HCT116 (cell line): ENCODE measurements at regions not wholly inside any gene's neighbourhood (a gene's known extent, or its start where the extent isn't known, plus 50 kb on each side); places are given as distances from the start of the nearest gene placed in this dataset.

Source experiments
- ATAC-seq: fragments of 200-7000 bp; cut with Tn5 transposase; 2 replicates; pipeline ENCODE4 v1.9.1; 2020; ENCODE audit warnings: mild to moderate bottlenecking, moderate library complexity
- BruUV-seq: library from RNA; stranded (reverse); fragments of 400-500 nt; replicated peaks from 2 replicates; lab custom pipeline; 2021; lab: Mats Ljungman, UMichigan
- CTCF ChIA-PET: fragments of 300-600 bp; sonication (Branson Sonifier 250); formaldehyde crosslinking; loops from one replicate; lab custom pipeline; 2021; ENCODE audit warnings: antibody characterized with exemption; lab: Charles Lee
- POLR2A ChIA-PET: fragments of 300-600, 350-600 bp; sonication (Branson Sonifier 250); formaldehyde crosslinking; loops from one replicate; lab custom pipeline; 2021; ENCODE audit warnings: antibody characterized with exemption; lab: Charles Lee
- RAD21 ChIA-PET, 2 experiments: fragments of 300-600 bp; sonication (Branson Sonifier 250); formaldehyde crosslinking; loops; one replicate each; lab custom pipeline; 2023; ENCODE audit warnings: low total read pairs in 2 of 2; ENCODE audit not compliant: uncharacterized antibody in 2 of 2, unreplicated experiment in 2 of 2, low non-redundant PET in 1 of 2; lab: Charles Lee
- DNase-seq: peaks from one replicate; pipeline ENCODE4 v3.0.0-alpha.2; 2010; ENCODE audit warnings: low read depth, low spot score
- H2AFZ ChIP-seq: fragments of 200-600 bp; shearing (Covaris generic), sonication (generic); 2 replicates; pipeline ENCODE4 v1.6.1; 2017; ENCODE audit warnings: low read depth, mixed run types, mixed read lengths, antibody characterized with exemption, low read length; ENCODE audit not compliant: poor library complexity, severe bottlenecking
- H3K27ac ChIP-seq: 2 replicates; pipeline ENCODE4 v1.5.1; 2012; ENCODE audit warnings: low read depth, low read length
- H3K27me3 ChIP-seq: fragments of 200-600 bp; sonication (generic); 2 replicates; pipeline ENCODE4 v1.6.1; 2016; ENCODE audit warnings: mixed run types, low read length, mixed read lengths; ENCODE audit not compliant: insufficient read depth
- H3K36me3 ChIP-seq, 2 experiments: fragments of 200-500 bp in 1 of 2; fragments of 200-600 bp in 1 of 2; sonication (Bioruptor generic) in 1 of 2; sonication (generic) in 1 of 2; 2 replicates each; pipeline versions ENCODE4 v1.5.1 to v1.6.1; 2014 to 2016; ENCODE audit warnings: low read length in 2 of 2, inconsistent platforms in 1 of 2, mixed read lengths in 1 of 2, mixed run types in 1 of 2; ENCODE audit not compliant: insufficient read depth in 2 of 2, control insufficient read depth in 1 of 2
- H3K4me1 ChIP-seq, 2 experiments: fragments of 200-600 bp in 1 of 2; sonication (generic) in 1 of 2; 2 replicates each; pipeline versions ENCODE4 v1.5.1 to v1.6.1; 2012 to 2017; ENCODE audit warnings: low read length in 2 of 2, inconsistent platforms in 1 of 2, mild to moderate bottlenecking in 1 of 2, mixed read lengths in 1 of 2, mixed run types in 1 of 2, moderate library complexity in 1 of 2; ENCODE audit not compliant: insufficient read depth in 2 of 2, control insufficient read depth in 1 of 2
- H3K4me2 ChIP-seq: fragments of 200-600 bp; sonication (generic); 2 replicates; pipeline ENCODE4 v1.6.1; 2017; ENCODE audit warnings: mixed run types, low read length, mixed read lengths
- H3K4me3 ChIP-seq, 2 experiments: fragments of 200-600 bp in 1 of 2; sonication (generic) in 1 of 2; replicated peaks in 1 of 2; 2 replicates each; pipeline ENCODE4 v1.5.1; 2011 to 2016; ENCODE audit warnings: low read length in 2 of 2, control low read depth in 1 of 2, low read depth in 1 of 2, mild to moderate bottlenecking in 1 of 2, mixed read lengths in 1 of 2, mixed run types in 1 of 2
- H3K79me2 ChIP-seq: fragments of 200-600 bp; sonication (generic); 2 replicates; pipeline ENCODE4 v1.6.1; 2017; ENCODE audit warnings: mild to moderate bottlenecking, mixed run types, low read length, moderate library complexity, mixed read lengths; ENCODE audit not compliant: insufficient read depth
- H3K9ac ChIP-seq: fragments of 200-600 bp; sonication (generic); 2 replicates; pipeline ENCODE4 v1.6.1; 2016; ENCODE audit warnings: low read length, mixed read lengths
- H3K9me2 ChIP-seq: fragments of 200-600 bp; sonication (generic), shearing (Covaris generic); 2 replicates; pipeline ENCODE4 v1.6.1; 2017; ENCODE audit warnings: mixed run types, mild to moderate bottlenecking, moderate library complexity; ENCODE audit not compliant: insufficient read depth
- H3K9me3 ChIP-seq, 2 experiments: fragments of 200-500 bp in 1 of 2; fragments of 200-600 bp in 1 of 2; sonication (Bioruptor generic) in 1 of 2; sonication (generic) in 1 of 2; 2 replicates each; pipeline ENCODE4 v1.6.1; 2014 to 2017; ENCODE audit warnings: low read length in 2 of 2, mixed read lengths in 2 of 2, inconsistent platforms in 1 of 2, low read depth in 1 of 2, mild to moderate bottlenecking in 1 of 2, mixed run types in 1 of 2, moderate library complexity in 1 of 2; ENCODE audit not compliant: control insufficient read depth in 1 of 2, insufficient read depth in 1 of 2
- H4K20me1 ChIP-seq: fragments of 200-600 bp; sonication (generic), shearing (Covaris generic); 2 replicates; pipeline ENCODE4 v1.6.1; 2017; ENCODE audit warnings: mixed run types, mild to moderate bottlenecking, moderate library complexity; ENCODE audit not compliant: insufficient read depth
- CEBPB ChIP-seq: IDR thresholded peaks from 2 replicates; pipeline ENCODE4 v1.6.1; 2012; ENCODE audit warnings: low read depth
- FOSL1 ChIP-seq: IDR thresholded peaks from 2 replicates; pipeline ENCODE4 v1.6.1; 2012; ENCODE audit warnings: low read depth
- POLR2AphosphoS5 ChIP-seq: IDR thresholded peaks from 2 replicates; pipeline ENCODE4 v1.6.1; 2011; ENCODE audit warnings: mild to moderate bottlenecking, low read depth, low read length, moderate library complexity
- SP1 ChIP-seq: IDR thresholded peaks from 2 replicates; pipeline ENCODE4 v1.6.1; 2012; ENCODE audit warnings: low read depth
- SRF ChIP-seq: IDR thresholded peaks from 2 replicates; pipeline ENCODE4 v1.6.1; 2012; ENCODE audit warnings: low read depth
- TCF7L2 ChIP-seq: IDR thresholded peaks from 2 replicates; pipeline ENCODE4 v1.7.0; 2011; ENCODE audit warnings: borderline replicate concordance, inconsistent platforms; ENCODE audit not compliant: insufficient read depth, insufficient read length; ENCODE audit errors: extremely low read depth
- YY1 ChIP-seq: IDR thresholded peaks from 2 replicates; pipeline ENCODE4 v1.6.1; 2011; ENCODE audit warnings: low read length, low read depth, moderate library complexity, mild to moderate bottlenecking; ENCODE audit not compliant: insufficient replicate concordance; ENCODE audit errors: extremely low read depth
- ZNF274 ChIP-seq: fragments of 200-500 bp; sonication (Bioruptor generic); IDR thresholded peaks from 2 replicates; pipeline ENCODE4 v1.6.1; 2014; ENCODE audit warnings: mild to moderate bottlenecking, low read depth, low read length, inconsistent platforms
- intact Hi-C: fragments of 100-400 bp; cut with micrococcal nuclease; formaldehyde crosslinking; loops from 2 replicates; pipeline ENCODE4 v1.10.0; 2022
- TF ChIP-seq, protein P1 (sequence below): IDR thresholded peaks from 2 replicates; pipeline ENCODE4 v1.6.1; 2012; ENCODE audit warnings: low read depth
- TF ChIP-seq, protein P2 (sequence below): IDR thresholded peaks from 2 replicates; pipeline ENCODE4 v1.6.1; 2012

DNA sequence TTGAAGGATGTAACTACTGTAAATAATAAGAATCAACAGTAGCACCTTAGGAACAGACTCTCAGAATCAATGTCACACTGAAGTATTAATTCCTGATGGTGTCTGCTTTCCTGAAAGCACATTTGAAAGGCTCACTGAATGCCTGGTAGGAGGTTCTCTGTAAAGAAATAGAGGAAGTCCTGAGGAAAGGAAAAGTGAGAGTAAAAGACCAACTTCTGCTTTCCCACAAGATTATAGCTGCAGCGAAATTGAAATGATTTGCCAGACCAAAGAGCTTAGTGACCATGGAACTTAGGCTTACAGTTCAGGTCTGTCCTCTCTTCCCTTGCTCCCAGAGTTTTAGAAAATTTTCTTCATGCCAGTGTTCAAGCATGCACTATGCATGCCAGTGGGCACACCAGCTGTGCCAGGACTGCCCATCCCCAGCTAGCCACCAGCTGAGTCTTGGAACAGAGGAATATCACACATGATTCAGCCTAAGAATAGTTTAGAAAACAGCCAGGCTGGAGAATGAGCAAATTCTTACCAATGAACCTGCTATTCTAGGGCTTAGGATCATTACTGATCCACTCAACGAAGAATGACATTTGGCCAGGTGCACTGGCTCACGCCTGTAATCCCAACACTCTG lies 123.2 kb downstream of the HERPUD2 start:
- H3K9ac ChIP-seq: no peak overlapping the region
- TF ChIP-seq CEBPB: no peak
- no peak for TF ChIP-seq SP1
- TF ChIP-seq YY1: no peak
- TF ChIP-seq FOSL1: no peak
- TF ChIP-seq, protein P1, sequence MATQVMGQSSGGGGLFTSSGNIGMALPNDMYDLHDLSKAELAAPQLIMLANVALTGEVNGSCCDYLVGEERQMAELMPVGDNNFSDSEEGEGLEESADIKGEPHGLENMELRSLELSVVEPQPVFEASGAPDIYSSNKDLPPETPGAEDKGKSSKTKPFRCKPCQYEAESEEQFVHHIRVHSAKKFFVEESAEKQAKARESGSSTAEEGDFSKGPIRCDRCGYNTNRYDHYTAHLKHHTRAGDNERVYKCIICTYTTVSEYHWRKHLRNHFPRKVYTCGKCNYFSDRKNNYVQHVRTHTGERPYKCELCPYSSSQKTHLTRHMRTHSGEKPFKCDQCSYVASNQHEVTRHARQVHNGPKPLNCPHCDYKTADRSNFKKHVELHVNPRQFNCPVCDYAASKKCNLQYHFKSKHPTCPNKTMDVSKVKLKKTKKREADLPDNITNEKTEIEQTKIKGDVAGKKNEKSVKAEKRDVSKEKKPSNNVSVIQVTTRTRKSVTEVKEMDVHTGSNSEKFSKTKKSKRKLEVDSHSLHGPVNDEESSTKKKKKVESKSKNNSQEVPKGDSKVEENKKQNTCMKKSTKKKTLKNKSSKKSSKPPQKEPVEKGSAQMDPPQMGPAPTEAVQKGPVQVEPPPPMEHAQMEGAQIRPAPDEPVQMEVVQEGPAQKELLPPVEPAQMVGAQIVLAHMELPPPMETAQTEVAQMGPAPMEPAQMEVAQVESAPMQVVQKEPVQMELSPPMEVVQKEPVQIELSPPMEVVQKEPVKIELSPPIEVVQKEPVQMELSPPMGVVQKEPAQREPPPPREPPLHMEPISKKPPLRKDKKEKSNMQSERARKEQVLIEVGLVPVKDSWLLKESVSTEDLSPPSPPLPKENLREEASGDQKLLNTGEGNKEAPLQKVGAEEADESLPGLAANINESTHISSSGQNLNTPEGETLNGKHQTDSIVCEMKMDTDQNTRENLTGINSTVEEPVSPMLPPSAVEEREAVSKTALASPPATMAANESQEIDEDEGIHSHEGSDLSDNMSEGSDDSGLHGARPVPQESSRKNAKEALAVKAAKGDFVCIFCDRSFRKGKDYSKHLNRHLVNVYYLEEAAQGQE: no peak
- no peak for TF ChIP-seq ZNF274
- TF ChIP-seq SRF: no peak
- no peak for TF ChIP-seq TCF7L2
- TF ChIP-seq, protein P2, sequence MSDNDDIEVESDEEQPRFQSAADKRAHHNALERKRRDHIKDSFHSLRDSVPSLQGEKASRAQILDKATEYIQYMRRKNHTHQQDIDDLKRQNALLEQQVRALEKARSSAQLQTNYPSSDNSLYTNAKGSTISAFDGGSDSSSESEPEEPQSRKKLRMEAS: no peak
- TF ChIP-seq POLR2AphosphoS5: no peak
- ChIA-PET CTCF (no interaction called here), POLR2A (no interaction called here), RAD21 (no interaction called here)
- H3K4me1 ChIP-seq: no peaks in the 10 kb centered on the region
- H3K27ac ChIP-seq: no peak overlapping the region
- no peaks in the 10 kb centered on the region for H3K9me2 ChIP-seq
- BruUV-seq: no TSS peak
- no peak for DNase-seq
- no peak overlapping the region for H2AFZ ChIP-seq
- no peak overlapping the region for H3K4me2 ChIP-seq
- no peak overlapping the region for H3K4me3 ChIP-seq
- no peaks in the 10 kb centered on the region for H4K20me1 ChIP-seq
- no peaks in the 10 kb centered on the region; the same call in 1 of the 2 replicates for H3K27me3 ChIP-seq
- no peaks in the 10 kb centered on the region for H3K36me3 ChIP-seq
- no peaks in the 10 kb centered on the region for H3K79me2 ChIP-seq
- no peaks in the 10 kb centered on the region for H3K9me3 ChIP-seq
- intact Hi-C loops: no loop called here
- ATAC-seq: no peak
